SK-N-MC (cell line): ENCODE measurements at regions not wholly inside any gene's neighbourhood (a gene's known extent, or its start where the extent isn't known, plus 50 kb on each side); places are given as distances from the start of the nearest gene placed in this dataset.

Experiments
- EZH2 ChIP-seq: fragments of 200-600 bp; sonication (generic); IDR thresholded peaks from one replicate; pipeline ENCODE4 v1.6.1; 2017; ENCODE audit warnings: antibody characterized with exemption
- FOXP2 ChIP-seq: optimal IDR thresholded peaks from 2 replicates; pipeline ENCODE3; 2011; ENCODE audit warnings: mild to moderate bottlenecking, moderate library complexity; ENCODE audit not compliant: insufficient read depth; ENCODE audit errors: extremely low read length, control extremely low read depth
- POLR2AphosphoS5 ChIP-seq: IDR thresholded peaks from 2 replicates; pipeline ENCODE4 v1.6.1; 2012; ENCODE audit warnings: mild to moderate bottlenecking, low read depth, low read length, borderline replicate concordance

GRCh38 chr4:176439611-176440010, 119.8 kb downstream of the SPCS3 start:
- no peak for TF ChIP-seq POLR2AphosphoS5
- no peak for TF ChIP-seq EZH2
- no peak for TF ChIP-seq FOXP2
